GM23338 (cell line): ENCODE measurements at regions not wholly inside any gene's neighbourhood (a gene's known extent, or its start where the extent isn't known, plus 50 kb on each side); places are given as distances from the start of the nearest gene placed in this dataset.

ENCODE experiments used
- ATAC-seq: fragments of 200-7000 bp; cut with Tn5 transposase; 3 replicates; pipeline ENCODE4 v1.9.1; 2020
- DNase-seq: peaks from one replicate; pipeline ENCODE4 v3.0.0-alpha.2; 2015; ENCODE audit warnings: low spot score
- H2AFZ ChIP-seq: fragments of 200-600 bp; sonication (generic); 2 replicates; pipeline ENCODE4 v1.8.0; 2016; ENCODE audit warnings: antibody characterized with exemption, mild to moderate bottlenecking, moderate library complexity
- H3F3A ChIP-seq: fragments of 200-600 bp; sonication (generic); replicated peaks from 2 replicates; pipeline ENCODE4 v1.8.0; 2017; ENCODE audit warnings: antibody characterized with exemption, mixed run types, low read depth
- H3K27ac ChIP-seq: fragments of 200-600 bp; sonication (generic); 2 replicates; pipeline ENCODE4 v1.6.1; 2016; ENCODE audit warnings: low read depth
- H3K27me3 ChIP-seq: fragments of 200-600 bp; sonication (generic); 2 replicates; pipeline ENCODE4 v1.8.0; 2016; ENCODE audit warnings: mild to moderate bottlenecking, mixed run types, moderate library complexity; ENCODE audit not compliant: insufficient read depth
- H3K36me3 ChIP-seq: fragments of 200-600 bp; sonication (generic); 2 replicates; pipeline ENCODE4 v1.8.0; 2016; ENCODE audit warnings: mild to moderate bottlenecking; ENCODE audit not compliant: insufficient read depth
- H3K4me1 ChIP-seq: fragments of 200-600 bp; sonication (generic); 2 replicates; pipeline ENCODE4 v1.8.0; 2016; ENCODE audit warnings: mild to moderate bottlenecking, moderate library complexity; ENCODE audit not compliant: insufficient read depth
- H3K4me2 ChIP-seq: fragments of 200-600 bp; sonication (generic); 2 replicates; pipeline ENCODE4 v1.7.1; 2017; ENCODE audit warnings: mixed run types
- H3K4me3 ChIP-seq: fragments of 200-600 bp; sonication (generic); 2 replicates; pipeline ENCODE4 v1.6.1; 2016; ENCODE audit warnings: mixed run types
- H3K79me2 ChIP-seq: fragments of 200-600 bp; sonication (generic); replicated peaks from 2 replicates; pipeline ENCODE4 v1.8.0; 2017; ENCODE audit warnings: mild to moderate bottlenecking; ENCODE audit not compliant: insufficient read depth
- H3K9me2 ChIP-seq: fragments of 200-600 bp; sonication (generic); 2 replicates; pipeline ENCODE4 v1.8.0; 2017; ENCODE audit not compliant: insufficient read depth
- H4K20me1 ChIP-seq: fragments of 200-600 bp; sonication (generic); replicated peaks from 2 replicates; pipeline ENCODE4 v1.8.0; 2017; ENCODE audit warnings: mild to moderate bottlenecking; ENCODE audit not compliant: insufficient read depth
- H3K27ac Mint-ChIP-seq: 2 replicates; pipeline ENCODE4 v1.8.0; 2020; ENCODE audit warnings: inconsistent platforms, mild to moderate bottlenecking, moderate library complexity, mixed read lengths
- H3K27me3 Mint-ChIP-seq: 3 replicates; pipeline ENCODE4 v1.8.0; 2022; ENCODE audit warnings: low read depth, mild to moderate bottlenecking, moderate library complexity, mixed read lengths, inconsistent platforms; ENCODE audit not compliant: insufficient read depth, poor library complexity
- H3K36me3 Mint-ChIP-seq: 3 replicates; pipeline ENCODE4 v1.8.0; 2021; ENCODE audit warnings: low read depth, mild to moderate bottlenecking, inconsistent platforms, moderate library complexity, mixed read lengths
- H3K4me1 Mint-ChIP-seq: 3 replicates; pipeline ENCODE4 v1.8.0; 2020; ENCODE audit warnings: mild to moderate bottlenecking, inconsistent platforms, mixed read lengths
- H3K4me3 Mint-ChIP-seq: 3 replicates; pipeline ENCODE4 v1.8.0; 2021; ENCODE audit warnings: moderate library complexity, mild to moderate bottlenecking, inconsistent platforms, mixed read lengths
- H3K9me3 Mint-ChIP-seq: 3 replicates; pipeline ENCODE4 v1.8.0; 2020; ENCODE audit warnings: moderate library complexity, mild to moderate bottlenecking, inconsistent platforms, mixed read lengths
- CTCF ChIP-seq, 2 experiments: fragments of 200-600 bp in 1 of 2; sonication (generic) in 1 of 2; conservative IDR thresholded peaks; 2 replicates each; pipeline versions ENCODE4 v1.5.1 to v1.6.1; 2016 to 2017; ENCODE audit warnings: antibody characterized with exemption in 2 of 2, low read depth in 2 of 2, mild to moderate bottlenecking in 2 of 2, moderate library complexity in 1 of 2
- ETS1 ChIP-seq: IDR thresholded peaks from 2 replicates; pipeline ENCODE4 v1.6.1; 2016; ENCODE audit warnings: antibody characterized with exemption
- EZH2phosphoT487 ChIP-seq: fragments of 200-600 bp; sonication (generic); IDR thresholded peaks from one replicate; pipeline ENCODE4 v1.8.1; 2018; ENCODE audit warnings: antibody characterized with exemption; ENCODE audit not compliant: unreplicated experiment
- JUNB ChIP-seq: IDR thresholded peaks from one replicate; pipeline ENCODE4 v1.6.1; 2016; ENCODE audit warnings: antibody characterized with exemption; ENCODE audit not compliant: unreplicated experiment
- NANOG ChIP-seq: IDR thresholded peaks from 2 replicates; pipeline ENCODE4 v1.6.1; 2016; ENCODE audit warnings: antibody characterized with exemption, borderline replicate concordance
- POLR2AphosphoS5 ChIP-seq: IDR thresholded peaks from 2 replicates; pipeline ENCODE4 v1.6.1; 2016; ENCODE audit warnings: antibody characterized with exemption, low read depth
- ZNF114 ChIP-seq: fragments of 250-450 bp; sonication (Bioruptor Pico); IDR thresholded peaks from 2 replicates; pipeline ENCODE4 v1.5.0; 2020; ENCODE audit warnings: mild to moderate bottlenecking, moderate library complexity
- ZNF331 ChIP-seq: fragments of 250-450 bp; sonication (Bioruptor Pico); IDR thresholded peaks from 2 replicates; pipeline ENCODE4 v1.5.0; 2020; ENCODE audit warnings: low read depth, mild to moderate bottlenecking, moderate library complexity
- ZNF462 ChIP-seq: fragments of 250-450 bp; sonication (Bioruptor Pico); IDR thresholded peaks from 2 replicates; pipeline ENCODE4 v1.5.0; 2020; ENCODE audit warnings: mild to moderate bottlenecking, moderate library complexity
- TF ChIP-seq, protein P1 (sequence below): IDR thresholded peaks from one replicate; pipeline ENCODE4 v1.6.1; 2018; ENCODE audit warnings: antibody characterized with exemption; ENCODE audit not compliant: unreplicated experiment

DNA sequence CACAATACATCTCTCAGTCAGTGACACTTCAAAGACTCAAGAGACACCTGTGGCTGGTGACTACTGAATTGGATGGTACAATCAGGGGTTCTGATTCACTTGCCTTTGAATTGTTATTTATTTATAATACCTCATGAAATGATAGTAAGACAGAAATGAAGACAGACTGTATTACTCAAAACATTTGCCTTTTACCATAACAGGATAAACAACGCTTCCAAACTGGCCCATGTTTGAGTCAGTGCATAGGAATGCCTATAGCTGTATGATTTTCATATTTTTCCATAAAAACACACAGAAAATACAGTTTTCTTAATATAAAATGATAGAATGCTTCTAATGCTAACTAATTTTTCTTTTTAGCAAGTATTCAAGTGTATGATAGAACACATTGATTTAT lies 59.5 kb upstream of the FGF14 start:
- TF ChIP-seq JUNB (no peak), POLR2AphosphoS5 (no peak)
- no peak overlapping the region for H3K4me2 ChIP-seq
- H3F3A ChIP-seq = no peaks in the 10 kb centered on the region
- Mint-ChIP-seq H3K27ac (no peak overlapping the region), H3K9me3 (no peaks in the 10 kb centered on the region; the same call in 2 of the 3 replicates), H3K4me3 (no peak overlapping the region), H3K36me3 (no peaks in the 10 kb centered on the region), H3K4me1 (no peaks in the 10 kb centered on the region), H3K27me3 (no peaks in the 10 kb centered on the region)
- no peak overlapping the region for H3K27ac ChIP-seq
- no peaks in the 10 kb centered on the region for H3K36me3 ChIP-seq
- H2AFZ ChIP-seq = no peak overlapping the region
- no peak for DNase-seq
- no peaks in the 10 kb centered on the region for H3K27me3 ChIP-seq
- no peaks in the 10 kb centered on the region for H4K20me1 ChIP-seq
- no peaks in the 10 kb centered on the region for H3K4me1 ChIP-seq
- H3K79me2 ChIP-seq = no peaks in the 10 kb centered on the region
- ATAC-seq = no peak
- no peak overlapping the region for H3K4me3 ChIP-seq
- no peaks in the 10 kb centered on the region for H3K9me2 ChIP-seq

- H3K4me1 ChIP-seq = no peaks in the 10 kb centered on the region
- no peaks in the 10 kb centered on the region for H3K9me2 ChIP-seq
- DNase-seq = no peak
- Mint-ChIP-seq H3K27ac (no peak overlapping the region), H3K9me3 (no peaks in the 10 kb centered on the region; the same call in 2 of the 3 replicates), H3K27me3 (no peaks in the 10 kb centered on the region), H3K4me3 (no peak overlapping the region), H3K4me1 (no peaks in the 10 kb centered on the region), H3K36me3 (no peaks in the 10 kb centered on the region)
- H2AFZ ChIP-seq = no peak overlapping the region
- no peak overlapping the region for H3K27ac ChIP-seq
- H4K20me1 ChIP-seq = no peaks in the 10 kb centered on the region
- H3K4me2 ChIP-seq = no peak overlapping the region
- H3K4me3 ChIP-seq = no peak overlapping the region
- H3K79me2 ChIP-seq = no peaks in the 10 kb centered on the region
- no peaks in the 10 kb centered on the region for H3F3A ChIP-seq
- H3K36me3 ChIP-seq = no peaks in the 10 kb centered on the region
- no peaks in the 10 kb centered on the region for H3K27me3 ChIP-seq
- no peak for ATAC-seq
- TF ChIP-seq, protein P1, sequence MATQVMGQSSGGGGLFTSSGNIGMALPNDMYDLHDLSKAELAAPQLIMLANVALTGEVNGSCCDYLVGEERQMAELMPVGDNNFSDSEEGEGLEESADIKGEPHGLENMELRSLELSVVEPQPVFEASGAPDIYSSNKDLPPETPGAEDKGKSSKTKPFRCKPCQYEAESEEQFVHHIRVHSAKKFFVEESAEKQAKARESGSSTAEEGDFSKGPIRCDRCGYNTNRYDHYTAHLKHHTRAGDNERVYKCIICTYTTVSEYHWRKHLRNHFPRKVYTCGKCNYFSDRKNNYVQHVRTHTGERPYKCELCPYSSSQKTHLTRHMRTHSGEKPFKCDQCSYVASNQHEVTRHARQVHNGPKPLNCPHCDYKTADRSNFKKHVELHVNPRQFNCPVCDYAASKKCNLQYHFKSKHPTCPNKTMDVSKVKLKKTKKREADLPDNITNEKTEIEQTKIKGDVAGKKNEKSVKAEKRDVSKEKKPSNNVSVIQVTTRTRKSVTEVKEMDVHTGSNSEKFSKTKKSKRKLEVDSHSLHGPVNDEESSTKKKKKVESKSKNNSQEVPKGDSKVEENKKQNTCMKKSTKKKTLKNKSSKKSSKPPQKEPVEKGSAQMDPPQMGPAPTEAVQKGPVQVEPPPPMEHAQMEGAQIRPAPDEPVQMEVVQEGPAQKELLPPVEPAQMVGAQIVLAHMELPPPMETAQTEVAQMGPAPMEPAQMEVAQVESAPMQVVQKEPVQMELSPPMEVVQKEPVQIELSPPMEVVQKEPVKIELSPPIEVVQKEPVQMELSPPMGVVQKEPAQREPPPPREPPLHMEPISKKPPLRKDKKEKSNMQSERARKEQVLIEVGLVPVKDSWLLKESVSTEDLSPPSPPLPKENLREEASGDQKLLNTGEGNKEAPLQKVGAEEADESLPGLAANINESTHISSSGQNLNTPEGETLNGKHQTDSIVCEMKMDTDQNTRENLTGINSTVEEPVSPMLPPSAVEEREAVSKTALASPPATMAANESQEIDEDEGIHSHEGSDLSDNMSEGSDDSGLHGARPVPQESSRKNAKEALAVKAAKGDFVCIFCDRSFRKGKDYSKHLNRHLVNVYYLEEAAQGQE = no peak
- TF ChIP-seq ETS1 (no peak), ZNF462 (CRISPR knock-in tag) (no peak), ZNF114 (CRISPR knock-in tag) (no peak), NANOG (no peak), JUNB (no peak), CTCF (conservative IDR thresholded peaks at IDR 0.05; ENCODE audit: low read depth in 2 of 2) (no peak), EZH2phosphoT487 (no peak), POLR2AphosphoS5 (no peak), ZNF331 (CRISPR knock-in tag) (no peak)
Measured at GRCh38 chr13:102460806-102461205, 59.0 kb upstream of the FGF14 start.
